ENCODE measurements at regions not wholly inside any gene's neighbourhood (a gene's known extent, or its start where the extent isn't known, plus 50 kb on each side); places are given as distances from the start of the nearest gene placed in this dataset.

- H3K27ac Mint-ChIP-seq (ENCODE audit: unreplicated experiment), result no peak overlapping the region
- H3K36me3 Mint-ChIP-seq (ENCODE audit: low read depth), result peaks cover 9% of the 10 kb centered on the region
- no peak overlapping the region for H3K4me3 Mint-ChIP-seq (ENCODE audit: unreplicated experiment)
- no peak for DNase-seq (ENCODE audit: low spot score)
- no peak for TF ChIP-seq CTCF (IDR thresholded peaks at IDR 0.05)
- peaks cover 22% of the 10 kb centered on the region for H3K9me3 Mint-ChIP-seq (ENCODE audit: low read depth)
- H3K4me1 Mint-ChIP-seq (ENCODE audit: low read depth), result peaks cover 3% of the 10 kb centered on the region
- no peaks in the 10 kb centered on the region for H3K27me3 Mint-ChIP-seq (ENCODE audit: low read depth)
Measured at GRCh38 chr1:61539720-61540462, 185.1 kb downstream of the TM2D1 start.

GRCh38 chr1:61538228-61538627 is 186.7 kb downstream of the TM2D1 start:
- H3K27me3 Mint-ChIP-seq (ENCODE audit: low read depth), result no peaks in the 10 kb centered on the region
- H3K36me3 Mint-ChIP-seq (ENCODE audit: low read depth), result peaks cover 7% of the 10 kb centered on the region
- no peak overlapping the region for H3K4me3 Mint-ChIP-seq (ENCODE audit: unreplicated experiment)
- peaks cover 3% of the 10 kb centered on the region for H3K4me1 Mint-ChIP-seq (ENCODE audit: low read depth)
- TF ChIP-seq CTCF (IDR thresholded peaks at IDR 0.05), result no peak
- DNase-seq (ENCODE audit: low spot score), result no peak
- H3K9me3 Mint-ChIP-seq (ENCODE audit: low read depth), result peaks cover 17% of the 10 kb centered on the region
- H3K27ac Mint-ChIP-seq (ENCODE audit: unreplicated experiment), result no peak overlapping the region

- DNase-seq (ENCODE audit: low spot score), result no peak
- H3K4me3 Mint-ChIP-seq (ENCODE audit: unreplicated experiment), result no peak overlapping the region
- H3K9me3 Mint-ChIP-seq (ENCODE audit: low read depth), result peaks cover 8% of the 10 kb centered on the region
- H3K27ac Mint-ChIP-seq (ENCODE audit: unreplicated experiment), result no peak overlapping the region
- peaks cover 3% of the 10 kb centered on the region for H3K36me3 Mint-ChIP-seq (ENCODE audit: low read depth)
- no peak for TF ChIP-seq CTCF (IDR thresholded peaks at IDR 0.05)
- H3K27me3 Mint-ChIP-seq (ENCODE audit: low read depth), result no peaks in the 10 kb centered on the region
- peaks cover 3% of the 10 kb centered on the region for H3K4me1 Mint-ChIP-seq (ENCODE audit: low read depth)
Measured at GRCh38 chr1:61536174-61537108, 188.5 kb downstream of the TM2D1 start.

- Mint-ChIP-seq H3K4me1 (ENCODE audit: low read depth) (peaks cover 3% of the 10 kb centered on the region), H3K4me3 (ENCODE audit: unreplicated experiment) (no peak overlapping the region), H3K36me3 (ENCODE audit: low read depth) (peaks cover 3% of the 10 kb centered on the region), H3K27me3 (ENCODE audit: low read depth) (no peaks in the 10 kb centered on the region), H3K9me3 (ENCODE audit: low read depth) (peaks cover 8% of the 10 kb centered on the region), H3K27ac (ENCODE audit: unreplicated experiment) (no peak overlapping the region)
- no peak for TF ChIP-seq CTCF (IDR thresholded peaks at IDR 0.05)
- no peak for DNase-seq (ENCODE audit: low spot score)
Measured at GRCh38 chr1:61534847-61535246, 190.1 kb downstream of the TM2D1 start.

GRCh38 chr1:61533546-61533945 is 191.4 kb downstream of the TM2D1 start:
- peaks cover 3% of the 10 kb centered on the region for H3K36me3 Mint-ChIP-seq (ENCODE audit: low read depth)
- H3K4me1 Mint-ChIP-seq (ENCODE audit: low read depth), result peaks cover 3% of the 10 kb centered on the region
- no peak overlapping the region for H3K4me3 Mint-ChIP-seq (ENCODE audit: unreplicated experiment)
- no peak overlapping the region for H3K27ac Mint-ChIP-seq (ENCODE audit: unreplicated experiment)
- H3K9me3 Mint-ChIP-seq (ENCODE audit: low read depth), result peaks cover 8% of the 10 kb centered on the region
- no peak for TF ChIP-seq CTCF (IDR thresholded peaks at IDR 0.05)
- no peak for DNase-seq (ENCODE audit: low spot score)
- no peaks in the 10 kb centered on the region for H3K27me3 Mint-ChIP-seq (ENCODE audit: low read depth)
